ENCODE measurements at regions not wholly inside any gene's neighbourhood (a gene's known extent, or its start where the extent isn't known, plus 50 kb on each side); places are given as distances from the start of the nearest gene placed in this dataset.

DNA sequence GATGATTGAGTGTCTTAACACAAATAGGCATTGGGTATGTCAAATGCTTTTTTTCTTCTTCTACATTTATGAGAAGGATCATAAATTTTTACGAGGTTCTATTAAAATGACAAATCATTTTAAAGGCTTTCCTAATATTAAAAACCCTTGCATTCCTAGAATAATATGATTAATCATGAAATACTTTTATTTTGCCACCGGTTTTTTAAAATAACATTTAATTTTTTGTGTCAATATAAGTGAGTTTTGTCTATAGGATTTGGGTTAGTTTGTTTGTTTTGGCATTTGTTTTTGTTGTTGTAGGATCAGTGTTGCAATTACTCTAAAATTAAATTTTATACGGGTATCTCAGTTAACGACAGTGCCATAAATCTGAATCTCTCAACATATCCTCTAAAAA lies 169.7 kb upstream of the STK26 start:
- no peak for TF ChIP-seq CTCF (IDR thresholded peaks at IDR 0.05)
- TF ChIP-seq POLR2AphosphoS5 (IDR thresholded peaks at IDR 0.05) = no peak
- TF ChIP-seq POLR2A (IDR thresholded peaks at IDR 0.05) = no peak

Data from breast epithelium (tissue), 3 donors.